H1 (cell line): ENCODE measurements at regions not wholly inside any gene's neighbourhood (a gene's known extent, or its start where the extent isn't known, plus 50 kb on each side); places are given as distances from the start of the nearest gene placed in this dataset.

Experiments
- CTCF ChIA-PET: fragments of 300-600 bp; sonication (Branson Sonifier 250); formaldehyde crosslinking; loops from one replicate; lab custom pipeline; 2021; ENCODE audit not compliant: partially characterized antibody; lab: Charles Lee
- POLR2A ChIA-PET: fragments of 300-600 bp; sonication (Branson Sonifier 250); formaldehyde crosslinking; loops from one replicate; lab custom pipeline; 2021; ENCODE audit warnings: inconsistent platforms; ENCODE audit not compliant: partially characterized antibody; lab: Charles Lee
- DNase-seq, 2 experiments: peaks; one replicate each; pipeline versions ENCODE4 v3.0.0 to v3.0.0-alpha.2; 2010 to 2022; ENCODE audit warnings: low spot score in 2 of 2, low read depth in 1 of 2, mixed read lengths in 1 of 2
- FAIRE-seq: peaks from 2 replicates; lab custom pipeline; 2011; peaks lifted over from hg19 to GRCh38; lab: Jason Lieb, UNC
- H2AFZ ChIP-seq: 2 replicates; pipeline ENCODE4 v1.8.1; 2012; ENCODE audit warnings: low read length, inconsistent platforms
- H2AK5ac ChIP-seq: 2 replicates; pipeline ENCODE4 v1.6.1; 2013; ENCODE audit warnings: low read depth, low read length
- H2BK120ac ChIP-seq: replicated peaks from 2 replicates; pipeline ENCODE3; 2013; ENCODE audit warnings: low read depth, low read length, inconsistent platforms
- H2BK12ac ChIP-seq: 2 replicates; pipeline ENCODE4 v1.6.1; 2013; ENCODE audit warnings: low read depth, low read length
- H2BK15ac ChIP-seq: 2 replicates; pipeline ENCODE4 v1.6.1; 2013; ENCODE audit warnings: low read length
- H2BK20ac ChIP-seq: 2 replicates; pipeline ENCODE4 v1.6.1; 2013; ENCODE audit warnings: low read length
- H2BK5ac ChIP-seq: 2 replicates; pipeline ENCODE4 v1.6.1; 2013; ENCODE audit warnings: low read depth, low read length
- H3K14ac ChIP-seq: 2 replicates; pipeline ENCODE4 v1.6.1; 2013; ENCODE audit warnings: inconsistent platforms; ENCODE audit not compliant: insufficient read length
- H3K18ac ChIP-seq: 2 replicates; pipeline ENCODE4 v1.6.1; 2013; ENCODE audit warnings: low read length; ENCODE audit errors: extremely low read depth
- H3K23ac ChIP-seq: 2 replicates; pipeline ENCODE4 v1.6.1; 2013; ENCODE audit warnings: inconsistent platforms; ENCODE audit not compliant: insufficient read length
- H3K23me2 ChIP-seq: 2 replicates; pipeline ENCODE4 v1.6.1; 2013; ENCODE audit warnings: low read depth, low read length
- H3K27ac ChIP-seq: 2 replicates; pipeline ENCODE4 v1.6.1; 2011; ENCODE audit warnings: low read depth, low read length, inconsistent platforms
- H3K27me3 ChIP-seq, 4 experiments: replicated peaks in 1 of 4; 1 replicate in 1 of 4; 2 replicates in 3 of 4; pipeline versions ENCODE4 v1.6.1 to v1.8.1; 2011 to 2013; ENCODE audit warnings: low read length in 3 of 4, mild to moderate bottlenecking in 3 of 4, inconsistent platforms in 2 of 4, mixed read lengths in 2 of 4, moderate library complexity in 1 of 4; ENCODE audit not compliant: control insufficient read depth in 3 of 4, insufficient read depth in 3 of 4; ENCODE audit errors: extremely low read depth in 1 of 4
- H3K36me3 ChIP-seq, 4 experiments: 2 replicates each; pipeline versions ENCODE4 v1.6.1 to v1.8.1; 2011 to 2013; ENCODE audit warnings: mild to moderate bottlenecking in 4 of 4, low read length in 3 of 4, moderate library complexity in 2 of 4, control low read depth in 1 of 4, inconsistent platforms in 1 of 4; ENCODE audit not compliant: insufficient read depth in 4 of 4, control insufficient read depth in 2 of 4
- H3K4ac ChIP-seq: replicated peaks from 2 replicates; pipeline ENCODE3; 2013; ENCODE audit warnings: low read length, low read depth, mixed read lengths, inconsistent platforms; ENCODE audit not compliant: insufficient read length
- H3K4me1 ChIP-seq, 4 experiments: replicated peaks in 1 of 4; 1 replicate in 1 of 4; 2 replicates in 3 of 4; pipeline versions ENCODE4 v1.6.1 to v1.8.1; 2011 to 2013; ENCODE audit warnings: low read length in 3 of 4, inconsistent platforms in 2 of 4, mixed read lengths in 1 of 4; ENCODE audit not compliant: insufficient read depth in 4 of 4, control insufficient read depth in 3 of 4
- H3K4me2 ChIP-seq, 2 experiments: 2 replicates each; pipeline versions ENCODE4 v1.6.1 to v1.8.1; 2011 to 2013; ENCODE audit warnings: low read depth in 2 of 2, low read length in 2 of 2, control low read depth in 1 of 2, inconsistent platforms in 1 of 2, mild to moderate bottlenecking in 1 of 2; ENCODE audit not compliant: insufficient read depth in 1 of 2
- H3K4me3 ChIP-seq, 4 experiments: fragments of 200-600, 300-600 bp in 1 of 4; sonication (generic), shearing (Covaris generic), sonication (Bioruptor Twin) in 1 of 4; 2 replicates each; pipeline versions ENCODE4 v1.5.1 to v1.8.1; 2011 to 2016; ENCODE audit warnings: low read length in 4 of 4, low read depth in 3 of 4, control low read depth in 2 of 4, inconsistent platforms in 2 of 4, mild to moderate bottlenecking in 2 of 4, mixed read lengths in 1 of 4, moderate library complexity in 1 of 4; ENCODE audit not compliant: insufficient read depth in 2 of 4; ENCODE audit errors: extremely low read depth in 1 of 4
- H3K56ac ChIP-seq: replicated peaks from 2 replicates; pipeline ENCODE3; 2013; ENCODE audit warnings: low read depth, mild to moderate bottlenecking, mixed read lengths, low read length, inconsistent platforms; ENCODE audit not compliant: insufficient read length
- H3K79me1 ChIP-seq: 2 replicates; pipeline ENCODE4 v1.6.1; 2013; ENCODE audit warnings: low read depth, low read length, control low read depth
- H3K79me2 ChIP-seq, 2 experiments: 2 replicates each; pipeline versions ENCODE4 v1.6.1 to v1.8.1; 2012 to 2013; ENCODE audit warnings: low read length in 2 of 2, mild to moderate bottlenecking in 2 of 2, inconsistent platforms in 1 of 2; ENCODE audit not compliant: insufficient read depth in 2 of 2, control insufficient read depth in 1 of 2
- H3K9ac ChIP-seq, 4 experiments: replicated peaks in 1 of 4; 1 replicate in 1 of 4; 2 replicates in 3 of 4; pipeline versions ENCODE4 v1.6.1 to v1.8.1; 2011 to 2013; ENCODE audit warnings: low read depth in 3 of 4, low read length in 3 of 4, control low read depth in 2 of 4, mild to moderate bottlenecking in 2 of 4, moderate library complexity in 2 of 4, inconsistent platforms in 1 of 4; ENCODE audit errors: extremely low read depth in 1 of 4
- H3K9me3 ChIP-seq, 2 experiments: 2 replicates each; pipeline versions ENCODE4 v1.6.1 to v1.8.1; 2012 to 2013; ENCODE audit warnings: mild to moderate bottlenecking in 2 of 2, moderate library complexity in 2 of 2, control low read depth in 1 of 2, inconsistent platforms in 1 of 2, low read depth in 1 of 2, low read length in 1 of 2, mixed read lengths in 1 of 2; ENCODE audit not compliant: insufficient read depth in 2 of 2
- H4K20me1 ChIP-seq, 2 experiments: replicated peaks in 1 of 2; 2 replicates each; pipeline versions ENCODE3 to v1.8.1; 2011 to 2013; ENCODE audit warnings: inconsistent platforms in 2 of 2, low read length in 2 of 2, mild to moderate bottlenecking in 1 of 2; ENCODE audit not compliant: insufficient read depth in 2 of 2, control insufficient read depth in 1 of 2
- H4K5ac ChIP-seq: 2 replicates; pipeline ENCODE4 v1.6.1; 2013; ENCODE audit warnings: low read length, low read depth, mixed read lengths, inconsistent platforms; ENCODE audit not compliant: insufficient read length
- H4K8ac ChIP-seq: 2 replicates; pipeline ENCODE4 v1.8.0; 2013; ENCODE audit warnings: mild to moderate bottlenecking, moderate library complexity, low read length, inconsistent platforms; ENCODE audit not compliant: insufficient read depth; ENCODE audit errors: extremely low read depth
- H4K91ac ChIP-seq: replicated peaks from 2 replicates; pipeline ENCODE3; 2013; ENCODE audit warnings: low read length, mixed read lengths, inconsistent platforms; ENCODE audit not compliant: insufficient read length
- ATF3 ChIP-seq: IDR thresholded peaks from 2 replicates; pipeline ENCODE4 v1.6.1; 2011; ENCODE audit warnings: low read depth, mild to moderate bottlenecking, low read length; ENCODE audit not compliant: insufficient read depth
- BCL11A ChIP-seq, 2 experiments: IDR thresholded peaks; one replicate each; pipeline ENCODE4 v1.6.1; 2011; ENCODE audit warnings: low read depth in 2 of 2, low read length in 2 of 2, mild to moderate bottlenecking in 2 of 2
- EGR1 ChIP-seq: IDR thresholded peaks from 2 replicates; pipeline ENCODE4 v1.6.1; 2011; ENCODE audit warnings: low read depth, low read length, borderline replicate concordance
- EP300 ChIP-seq, 2 experiments: IDR thresholded peaks; 1 replicate in 1 of 2; 2 replicates in 1 of 2; pipeline ENCODE4 v1.6.1; 2011 to 2012; ENCODE audit warnings: low read depth in 2 of 2, low read length in 2 of 2, mild to moderate bottlenecking in 2 of 2, borderline replicate concordance in 1 of 2, inconsistent platforms in 1 of 2, moderate library complexity in 1 of 2
- KDM1A ChIP-seq: fragments of 200-600, 300-600 bp; sonication (generic); IDR thresholded peaks from 2 replicates; pipeline ENCODE4 v1.7.1; 2016; ENCODE audit warnings: mild to moderate bottlenecking, low read length, borderline replicate concordance
- MAX ChIP-seq: IDR thresholded peaks from 2 replicates; pipeline ENCODE4 v1.6.1; 2012; ENCODE audit warnings: inconsistent platforms
- NRF1 ChIP-seq: IDR thresholded peaks from 2 replicates; pipeline ENCODE4 v1.6.1; 2011; ENCODE audit warnings: mild to moderate bottlenecking, low read depth, low read length, improper control_type of control experiment
- POLR2A ChIP-seq, 2 experiments: IDR thresholded peaks; 1 replicate in 1 of 2; 2 replicates in 1 of 2; pipeline ENCODE4 v1.6.1; 2011; ENCODE audit warnings: low read depth in 2 of 2, low read length in 2 of 2, mild to moderate bottlenecking in 2 of 2; ENCODE audit errors: control extremely low read depth in 1 of 2
- POU5F1 ChIP-seq: IDR thresholded peaks from 2 replicates; pipeline ENCODE4 v1.6.1; 2011; ENCODE audit warnings: low read depth, mild to moderate bottlenecking, low read length, moderate library complexity
- SIN3A ChIP-seq, 2 experiments: IDR thresholded peaks in 1 of 2; conservative IDR thresholded peaks in 1 of 2; 2 replicates each; pipeline ENCODE4 v1.6.1; 2011 to 2012; ENCODE audit warnings: low read length in 2 of 2, improper control_type of control experiment in 1 of 2, low read depth in 1 of 2, mild to moderate bottlenecking in 1 of 2
- SIRT6 ChIP-seq: IDR thresholded peaks from one replicate; pipeline ENCODE4 v1.7.1; 2012; ENCODE audit warnings: low read length, inconsistent platforms
- SP1 ChIP-seq: IDR thresholded peaks from 2 replicates; pipeline ENCODE4 v1.6.1; 2011; ENCODE audit warnings: low read depth, low read length
- WGBS, 2 experiments: shearing (Covaris generic) in 1 of 2; methylation state at CpG; one replicate each; pipeline versions ENCODE4 v1.1.6 to v1.1.7; 2013 to 2015; ENCODE audit warnings: low lambda C conversion rate in 2 of 2, mixed read lengths in 2 of 2, inconsistent platforms in 1 of 2, low coverage in 1 of 2, missing lambda C conversion rate in 1 of 2; ENCODE audit not compliant: insufficient replicate concordance in 2 of 2, insufficient coverage in 1 of 2, insufficient read length in 1 of 2; ENCODE audit errors: extremely low coverage in 1 of 2, missing lambda C conversion rate in 1 of 2; 5-methylcytosine and 5-hydroxymethylcytosine counted together

GRCh38 chr9:4362281-4362680 is 62.4 kb upstream of the GLIS3 start:
- no peak for FAIRE-seq
- ChIA-PET CTCF (interaction anchor here (0.6 to 2.1 kb wide), 8 partner anchors 10 to 301 kb away, joined by 3 to 9 read pairs (median 3); no protein-coding TSS in a partner anchor), POLR2A (no interaction called here)
- Histone ChIP-seq H4K5ac (no peak overlapping the region), H2BK12ac (no peak overlapping the region), H3K18ac (no peak overlapping the region), H3K79me2 (no peaks in the 10 kb centered on the region), H2BK5ac (no peak overlapping the region), H2BK20ac (no peak overlapping the region), H3K9me3 (no peaks in the 10 kb centered on the region), H3K27me3 (no peaks in the 10 kb centered on the region), H3K4ac (no peak overlapping the region), H2BK120ac (no peak overlapping the region), H3K4me2 (no peak overlapping the region), H3K36me3 (no peaks in the 10 kb centered on the region), H3K4me3 (no peak overlapping the region), H3K56ac (no peak overlapping the region), H2AK5ac (no peak overlapping the region), H3K23ac (no peak overlapping the region), H4K8ac (no peak overlapping the region), H3K4me1 (no peaks in the 10 kb centered on the region), H3K23me2 (no peaks in the 10 kb centered on the region), H3K27ac (no peak overlapping the region), H4K20me1 (no peaks in the 10 kb centered on the region), H4K91ac (no peak overlapping the region), H2BK15ac (no peak overlapping the region), H3K14ac (no peak overlapping the region), H2AFZ (no peak overlapping the region), H3K79me1 (no peaks in the 10 kb centered on the region), H3K9ac (no peak overlapping the region)
- 84% methylated on average over 4 of the region's 4 CpGs; no CpG with 5 or more reads in 1 of the 2 experiments for WGBS, 2 experiments
- no peak for DNase-seq
- TF ChIP-seq NRF1 = no peak
- TF ChIP-seq ATF3 = no peak
- no peak for TF ChIP-seq SIRT6
- no peak for TF ChIP-seq POU5F1
- no peak for TF ChIP-seq EP300 (IDR thresholded peaks at IDR 0.05; ENCODE audit: borderline replicate concordance in 1 of 2, low read depth in 2 of 2, low read length in 2 of 2)
- no peak for TF ChIP-seq KDM1A
- no peak for TF ChIP-seq SP1
- TF ChIP-seq BCL11A (IDR thresholded peaks at IDR 0.05; ENCODE audit: low read depth in 2 of 2, low read length in 2 of 2) = no peak
- TF ChIP-seq MAX = no peak
- no peak for TF ChIP-seq EGR1
- no peak for TF ChIP-seq POLR2A (IDR thresholded peaks at IDR 0.05; ENCODE audit: control extremely low read depth in 1 of 2, low read depth in 2 of 2, low read length in 2 of 2)
- TF ChIP-seq SIN3A (conservative IDR thresholded peaks at IDR 0.05 in 1 of 2, IDR thresholded peaks at IDR 0.05 in 1 of 2; ENCODE audit: low read depth in 1 of 2, low read length in 2 of 2) = no peak
